G401.6 (cell line): ENCODE measurements at regions not wholly inside any gene's neighbourhood (a gene's known extent, or its start where the extent isn't known, plus 50 kb on each side); places are given as distances from the start of the nearest gene placed in this dataset.

Experiments
- FAIRE-seq: peaks from 2 replicates; lab custom pipeline; 2012; peaks lifted over from hg19 to GRCh38; lab: Jason Lieb, UNC

DNA sequence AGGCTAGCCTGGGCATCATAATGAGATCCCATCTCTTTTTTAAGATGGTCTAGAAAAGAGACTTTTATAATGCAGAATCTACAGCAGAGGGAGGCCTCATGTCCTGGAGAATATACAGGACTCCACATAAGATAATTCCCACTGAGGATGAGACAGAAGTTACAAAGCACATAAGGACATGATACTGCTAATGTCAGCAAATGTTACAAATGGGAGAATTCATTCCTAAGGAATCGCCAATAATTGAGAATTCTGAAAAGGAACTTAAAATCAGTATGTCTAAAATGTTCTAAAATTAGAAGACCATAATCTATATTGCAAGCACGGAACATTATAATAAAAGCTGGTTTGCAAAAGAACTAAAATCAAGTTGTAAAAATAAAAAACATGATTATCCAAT lies 131.6 kb upstream of the PKDCC start:
- FAIRE-seq: no peak

DNA sequence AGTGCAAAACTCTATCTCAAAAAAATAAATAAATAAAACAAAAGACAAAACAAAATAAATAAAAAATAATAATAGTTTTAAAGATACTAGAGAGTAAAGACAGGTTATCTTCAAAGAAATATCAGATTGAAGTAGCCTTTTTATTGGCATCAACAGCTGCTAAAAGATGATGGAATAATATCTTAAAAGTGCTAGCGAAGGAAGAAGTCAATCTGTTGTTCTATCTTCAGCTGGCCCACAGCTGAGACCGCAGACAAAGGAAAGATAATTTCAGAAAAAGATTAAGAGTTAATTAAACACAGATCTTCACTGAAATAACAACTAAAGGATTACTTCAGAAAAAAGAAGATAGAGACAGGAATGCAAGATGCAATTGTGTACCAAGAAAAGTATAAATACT lies 130.2 kb upstream of the PKDCC start:
- FAIRE-seq: no peak

DNA sequence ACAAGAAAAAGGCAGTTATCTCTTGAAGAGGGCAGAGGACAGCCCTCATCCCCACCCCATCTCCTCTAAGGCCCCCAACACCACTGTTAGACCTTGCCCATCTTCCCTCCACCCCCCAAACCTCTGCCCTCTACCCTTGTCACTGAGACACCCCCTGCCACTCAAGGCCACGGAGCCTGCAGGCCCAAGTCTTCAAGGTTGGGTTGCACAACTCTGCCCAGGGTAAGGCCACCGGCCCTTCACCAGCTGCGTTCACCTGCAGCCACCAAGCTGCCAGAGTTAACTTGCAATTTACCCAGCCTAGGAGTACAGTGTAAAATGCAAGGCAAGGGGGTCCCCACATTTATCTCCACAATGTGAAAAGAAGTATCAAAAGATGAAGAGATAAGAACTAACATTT lies 128.7 kb upstream of the PKDCC start:
- no peak for FAIRE-seq

DNA sequence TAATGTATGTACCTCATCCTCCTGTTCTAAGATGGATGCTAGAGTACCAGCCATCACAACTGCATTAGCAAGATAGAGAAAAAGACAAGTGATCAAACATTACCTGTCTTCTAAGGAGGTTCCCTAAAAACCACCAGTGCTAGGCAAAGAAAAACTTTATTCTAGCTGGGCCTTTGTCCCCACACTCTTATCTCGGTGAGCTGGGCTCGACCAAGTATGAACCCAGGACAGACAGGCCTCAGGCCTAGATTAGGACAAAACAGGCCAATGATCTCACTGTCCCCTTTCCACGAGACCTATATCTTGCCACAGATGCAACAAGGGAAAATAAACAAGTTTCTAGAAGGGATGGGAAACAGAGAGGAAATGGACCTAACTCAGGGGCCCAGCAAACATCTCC lies 127.6 kb upstream of the PKDCC start:
- FAIRE-seq: no peak

DNA sequence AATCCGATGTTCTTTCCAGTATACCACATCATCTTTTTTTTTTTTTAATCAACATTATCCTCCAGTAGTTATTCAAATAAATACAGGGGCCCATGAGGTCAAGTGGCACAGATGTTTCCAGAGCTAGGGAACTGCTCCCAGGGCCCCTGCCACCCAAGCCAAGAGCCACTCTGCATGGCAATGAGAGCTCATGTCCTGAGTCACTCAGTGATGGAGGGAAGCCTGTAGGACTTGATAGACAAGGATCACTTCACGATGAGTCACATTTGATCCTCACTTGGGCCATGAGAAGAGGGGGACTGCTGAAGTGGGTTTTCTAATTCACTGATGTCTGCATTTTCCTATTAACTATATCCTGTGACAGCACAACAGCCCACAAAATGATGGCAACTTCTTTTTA lies 127.0 kb upstream of the PKDCC start:
- FAIRE-seq: no peak

DNA sequence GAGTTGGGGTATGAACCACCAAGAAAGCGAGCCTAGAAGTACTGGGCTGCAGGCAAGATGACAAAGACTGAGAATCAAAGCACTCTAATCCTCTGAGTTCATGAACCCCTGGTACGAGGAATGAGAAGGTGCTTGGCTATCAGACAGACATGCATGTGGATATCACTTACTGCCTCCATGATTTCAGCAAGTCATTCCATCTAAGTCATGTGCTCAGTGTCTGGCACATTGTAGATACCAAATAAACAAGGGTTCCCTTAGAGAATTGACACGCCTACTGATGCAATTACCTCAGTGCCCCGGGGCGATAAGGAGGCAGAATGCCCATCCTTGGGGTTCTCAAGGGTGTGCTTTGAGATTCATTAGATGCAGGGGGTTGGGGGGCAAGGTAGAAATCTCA lies 125.6 kb upstream of the PKDCC start:
- FAIRE-seq: no peak

DNA sequence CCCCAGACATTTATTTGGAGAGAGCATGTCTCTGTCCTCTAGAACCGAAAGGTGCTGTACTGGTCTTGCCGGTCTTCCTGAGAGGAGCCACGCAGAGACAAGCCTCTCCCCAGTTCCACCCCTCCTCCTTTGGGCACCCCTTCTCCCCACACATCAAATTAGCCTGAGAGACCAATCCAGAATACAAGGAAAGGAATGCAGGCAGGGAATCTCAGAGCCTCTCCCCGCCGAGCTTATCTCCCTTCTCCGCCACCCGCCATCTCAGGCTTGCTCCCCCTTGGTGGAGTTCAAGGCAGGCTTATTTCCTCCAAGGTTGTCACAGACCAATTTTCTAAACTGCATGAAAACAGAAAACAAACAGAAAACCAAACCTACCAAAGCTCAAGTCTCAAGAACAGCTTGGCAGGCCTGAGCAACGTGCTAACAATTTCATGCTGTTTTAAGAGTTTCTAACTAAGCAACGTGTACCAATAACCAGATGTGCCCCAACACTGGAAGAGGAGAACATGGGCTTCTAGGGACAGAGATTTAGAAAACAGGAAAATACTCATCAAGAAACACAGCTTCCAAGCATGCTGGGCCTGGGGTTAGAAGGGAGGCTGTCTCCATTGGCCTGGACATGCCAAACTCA lies 124.5 kb upstream of the PKDCC start:
- no peak for FAIRE-seq

DNA sequence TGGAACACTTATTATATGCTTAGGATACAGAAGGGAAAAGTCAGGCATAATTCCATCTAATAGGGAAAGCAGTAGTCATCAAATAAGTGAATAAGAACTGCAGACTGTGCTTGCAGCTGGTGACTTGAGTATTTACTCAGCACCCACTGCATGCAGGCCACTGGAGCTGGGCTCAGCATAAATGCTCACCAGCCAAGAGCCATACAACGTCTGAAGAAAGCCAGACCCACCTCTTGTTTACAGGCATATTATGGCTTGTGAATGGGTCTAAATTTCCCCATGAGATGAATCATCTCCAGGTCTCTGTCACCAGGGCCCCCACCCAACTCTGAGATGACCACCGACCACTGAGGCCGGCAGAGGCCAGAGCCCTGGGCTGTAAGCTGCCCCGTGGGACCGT lies 123.8 kb upstream of the PKDCC start:
- no peak for FAIRE-seq

DNA sequence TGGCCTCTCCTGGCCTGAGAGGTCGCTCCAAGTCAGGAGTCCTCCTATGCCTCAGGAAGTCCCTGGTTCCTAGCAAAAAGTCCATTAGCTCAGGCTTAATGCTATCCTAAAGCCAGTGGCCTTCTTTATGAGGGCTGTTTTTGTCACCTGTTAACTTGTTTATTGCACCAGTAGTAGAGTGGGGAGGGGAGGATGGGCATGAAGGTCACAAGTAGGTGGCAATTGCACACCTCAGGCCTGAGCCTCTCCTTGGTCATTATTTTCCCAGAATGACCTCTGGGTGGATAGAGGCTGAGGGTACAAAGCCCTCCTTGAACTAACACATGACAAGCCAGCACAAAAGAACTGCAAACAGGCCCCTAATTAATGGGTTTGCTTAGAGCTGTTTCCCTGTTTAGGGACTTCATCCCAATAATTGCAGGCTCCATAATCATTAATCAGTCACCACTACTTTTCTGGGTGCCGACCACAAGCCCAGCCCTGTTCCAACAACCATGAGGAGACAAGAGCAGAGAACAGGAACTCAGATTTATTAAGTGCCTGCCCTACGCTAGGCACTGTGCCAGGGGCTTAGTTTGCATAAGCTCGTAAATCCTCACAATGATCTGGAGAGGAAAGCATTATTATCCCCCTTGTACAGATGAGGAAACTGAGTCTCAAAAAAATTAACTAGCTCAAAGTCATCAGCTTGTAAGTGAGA lies 123.0 kb upstream of the PKDCC start:
- no peak for FAIRE-seq

DNA sequence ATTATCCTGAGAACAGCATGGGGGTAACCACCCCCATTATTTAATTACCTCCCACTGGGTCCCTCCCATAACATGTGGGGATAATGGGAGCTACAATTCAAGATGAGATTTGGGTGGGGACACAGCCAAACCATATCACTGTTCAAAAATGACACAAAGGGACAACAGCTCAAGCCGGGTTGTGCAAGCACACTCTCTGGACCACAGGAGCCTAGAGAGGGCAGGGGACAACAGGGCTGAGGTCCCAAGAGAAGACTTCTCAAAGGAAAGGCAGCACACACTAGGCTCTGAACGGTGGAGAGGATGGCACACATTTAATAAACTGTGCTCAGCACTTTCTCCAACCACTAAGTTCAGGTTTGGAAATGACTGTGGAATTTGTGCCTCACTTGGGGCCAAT lies 122.1 kb upstream of the PKDCC start:
- no peak for FAIRE-seq

DNA sequence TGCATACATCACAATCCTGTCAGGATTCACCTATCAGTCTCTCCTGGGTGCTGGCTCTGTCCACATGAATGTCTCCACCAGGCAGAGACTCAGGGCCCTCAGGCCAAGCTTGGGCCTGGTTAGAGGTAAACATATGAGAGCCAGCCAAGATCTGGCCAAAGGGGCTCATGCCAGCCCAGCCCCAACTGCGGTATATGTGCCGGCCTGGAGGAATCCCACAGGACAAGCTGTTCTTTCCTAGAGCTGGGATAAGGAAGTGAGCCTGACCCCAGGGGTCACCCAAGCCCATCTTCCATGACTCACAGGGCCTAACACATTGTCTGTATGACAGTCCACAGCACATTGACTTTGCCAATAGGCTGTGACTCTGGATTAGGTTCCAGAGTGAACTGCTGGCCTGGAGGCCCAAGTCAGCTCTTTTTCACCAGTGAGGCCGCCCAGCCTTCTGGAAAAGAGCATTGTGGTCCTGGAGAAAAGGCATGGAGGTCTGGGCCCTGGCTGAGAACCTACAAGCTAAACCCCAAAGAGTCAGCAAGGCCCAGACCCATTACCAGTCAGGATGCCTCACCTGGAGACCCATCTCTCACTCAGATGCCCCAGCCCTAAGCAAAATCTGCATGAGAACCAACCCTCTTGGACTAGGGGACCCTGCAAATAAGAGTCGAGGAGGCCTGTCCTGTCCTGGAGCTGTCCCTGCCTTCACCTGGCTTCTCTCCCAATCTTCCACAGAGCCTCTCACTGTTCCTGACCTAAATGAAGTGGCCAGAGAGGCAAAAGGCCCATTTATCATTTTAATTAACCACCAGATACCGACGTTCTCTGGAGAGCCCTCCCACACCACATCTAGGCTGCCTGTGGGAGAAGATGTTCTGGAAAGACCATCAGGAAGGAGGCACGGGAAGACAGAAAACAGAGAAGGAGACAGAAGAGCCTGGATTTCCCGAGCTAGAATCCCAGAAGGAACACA lies 120.9 kb upstream of the PKDCC start:
- no peak for FAIRE-seq

DNA sequence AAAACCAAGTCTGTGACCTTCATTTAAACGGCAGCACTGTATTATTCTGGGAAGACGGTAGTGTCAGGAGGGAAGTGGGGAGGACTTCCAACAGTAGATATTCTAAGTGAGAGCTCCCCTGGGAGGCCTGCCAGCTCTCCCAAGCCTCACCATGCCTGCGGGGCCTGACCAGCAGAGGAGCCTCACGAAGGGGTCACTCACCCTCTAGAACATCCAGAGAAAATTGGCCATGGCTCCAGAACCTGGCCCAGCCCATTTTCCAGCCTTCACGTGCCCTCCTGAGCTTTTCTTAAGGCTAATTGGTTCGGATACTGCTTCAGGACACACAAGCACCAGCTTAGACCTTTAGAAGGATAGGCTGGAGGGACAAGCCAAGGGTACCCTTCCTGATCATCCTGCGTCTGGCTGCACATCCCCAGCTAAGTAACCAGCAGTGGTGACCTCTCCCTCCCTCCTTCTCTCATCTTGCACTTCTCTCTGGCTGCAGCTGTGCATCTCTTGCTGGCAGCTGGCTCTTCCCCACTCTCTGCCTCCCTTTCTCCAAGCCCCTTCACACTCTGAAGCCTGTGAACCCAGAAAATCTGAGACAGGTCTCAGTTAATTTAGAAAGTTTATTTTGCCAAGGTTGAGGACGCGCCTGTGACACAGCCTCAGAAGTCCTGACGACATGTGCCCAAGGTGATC lies 120.1 kb upstream of the PKDCC start:
- no peak for FAIRE-seq

DNA sequence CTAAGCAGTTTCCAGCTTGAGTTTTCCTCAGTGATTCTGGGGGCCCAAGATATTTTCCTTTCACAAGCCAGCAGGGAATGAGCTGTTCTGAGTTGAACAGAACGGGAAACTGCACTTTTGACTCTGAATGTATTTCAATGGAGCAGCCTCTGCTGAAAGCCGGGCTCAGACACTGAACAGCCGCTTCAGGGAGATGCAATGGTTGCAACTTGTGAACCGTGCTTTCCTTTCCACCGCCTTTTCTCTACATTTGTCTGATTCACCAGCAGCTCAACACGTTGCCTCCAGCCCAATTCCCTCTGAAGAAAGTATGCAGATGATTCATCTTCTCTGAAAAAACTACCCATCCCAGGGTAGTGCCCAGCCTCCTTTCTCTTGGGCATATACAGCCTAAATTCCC lies 119.3 kb upstream of the PKDCC start:
- no peak for FAIRE-seq

DNA sequence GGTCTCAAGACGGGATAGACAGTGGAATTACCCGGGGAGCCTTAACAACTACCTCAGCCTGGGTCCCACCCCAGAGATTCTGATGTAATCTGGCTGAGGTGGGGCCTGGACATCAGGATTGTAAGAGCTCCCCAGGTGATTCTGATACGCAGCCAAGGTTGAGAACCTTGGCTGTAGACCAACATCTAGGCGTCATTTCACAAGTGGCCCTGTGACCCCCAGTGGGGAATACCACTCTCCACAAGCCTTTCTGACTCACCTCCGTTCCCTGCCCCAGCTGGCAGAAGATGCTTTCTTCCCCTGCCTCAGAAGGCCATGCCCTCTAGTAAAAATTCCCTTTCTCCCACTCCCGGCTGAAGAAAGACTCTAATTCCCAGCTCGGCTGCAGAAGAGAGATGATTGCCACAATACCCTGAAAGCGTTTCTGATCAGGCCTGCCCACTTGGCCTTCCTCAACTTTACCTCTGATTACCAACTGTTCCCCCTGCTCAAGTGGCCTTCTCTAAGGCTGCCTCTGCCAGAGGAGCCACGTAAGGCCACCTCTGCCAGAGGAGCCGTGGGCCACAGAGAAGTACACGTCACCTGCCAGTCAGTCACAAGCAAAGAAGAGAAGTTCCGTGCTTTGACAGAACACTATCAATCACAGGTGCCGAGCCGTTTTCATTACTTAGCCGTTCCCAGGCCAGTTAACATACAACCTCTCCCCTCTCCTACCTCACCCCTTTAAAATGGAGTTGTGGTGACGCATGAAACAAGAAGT lies 116.8 kb upstream of the PKDCC start:
- FAIRE-seq: no peak

DNA sequence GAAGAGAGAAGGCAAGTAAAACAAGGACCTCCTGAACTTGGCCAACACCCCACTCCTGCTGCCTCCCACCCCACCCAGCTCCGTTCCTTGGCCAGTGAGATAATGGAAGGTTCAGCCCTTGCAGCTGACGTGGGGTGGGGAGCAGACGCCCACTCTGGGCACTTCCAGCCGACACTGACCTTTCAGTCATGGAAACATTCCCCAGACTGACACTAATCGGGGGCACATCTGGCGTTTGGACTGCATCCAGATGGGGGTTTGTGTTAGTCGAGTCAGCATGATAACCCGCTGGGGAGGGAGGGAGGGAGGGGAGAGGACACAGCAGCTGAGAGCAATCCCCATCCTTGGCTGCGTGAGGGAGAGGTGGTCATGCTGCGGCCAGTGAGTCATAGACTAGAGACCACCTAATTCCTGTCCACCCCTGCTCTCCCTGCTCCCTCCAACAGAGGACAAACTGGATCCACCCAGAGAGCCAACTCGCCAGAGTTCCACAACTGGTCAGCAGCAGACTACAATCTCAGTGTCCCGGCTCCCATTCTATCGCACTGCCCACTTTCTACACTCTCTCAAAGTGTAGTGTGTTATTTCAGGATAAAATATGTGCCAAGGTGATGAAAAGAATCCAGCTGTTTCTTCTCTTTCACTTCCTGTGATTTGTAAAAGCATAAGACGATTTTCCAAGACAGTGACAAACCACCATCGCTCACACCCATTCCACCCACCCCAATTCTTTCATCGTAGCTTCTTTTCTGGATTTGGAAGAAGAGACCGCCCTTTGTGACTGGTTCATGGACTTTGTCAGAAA lies 115.4 kb upstream of the PKDCC start:
- no peak for FAIRE-seq

DNA sequence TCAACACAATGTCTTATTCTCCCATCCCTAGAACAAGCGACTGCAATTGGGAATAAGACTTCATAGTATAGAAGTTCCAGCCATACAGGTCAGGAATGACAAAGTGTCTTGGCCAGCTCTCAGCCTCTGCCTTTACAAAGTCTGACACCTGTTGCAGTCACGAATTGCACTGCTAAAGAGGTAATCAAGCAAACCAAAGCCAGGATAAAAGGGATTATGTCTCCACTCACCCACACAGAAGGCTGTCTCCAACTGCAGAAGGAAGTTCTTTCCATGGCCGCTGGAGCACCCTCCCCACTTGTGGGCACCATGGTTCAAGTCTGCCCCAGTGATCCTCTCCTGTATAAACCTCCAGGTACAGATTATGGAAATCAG lies 114.8 kb upstream of the PKDCC start:
- no peak for FAIRE-seq

DNA sequence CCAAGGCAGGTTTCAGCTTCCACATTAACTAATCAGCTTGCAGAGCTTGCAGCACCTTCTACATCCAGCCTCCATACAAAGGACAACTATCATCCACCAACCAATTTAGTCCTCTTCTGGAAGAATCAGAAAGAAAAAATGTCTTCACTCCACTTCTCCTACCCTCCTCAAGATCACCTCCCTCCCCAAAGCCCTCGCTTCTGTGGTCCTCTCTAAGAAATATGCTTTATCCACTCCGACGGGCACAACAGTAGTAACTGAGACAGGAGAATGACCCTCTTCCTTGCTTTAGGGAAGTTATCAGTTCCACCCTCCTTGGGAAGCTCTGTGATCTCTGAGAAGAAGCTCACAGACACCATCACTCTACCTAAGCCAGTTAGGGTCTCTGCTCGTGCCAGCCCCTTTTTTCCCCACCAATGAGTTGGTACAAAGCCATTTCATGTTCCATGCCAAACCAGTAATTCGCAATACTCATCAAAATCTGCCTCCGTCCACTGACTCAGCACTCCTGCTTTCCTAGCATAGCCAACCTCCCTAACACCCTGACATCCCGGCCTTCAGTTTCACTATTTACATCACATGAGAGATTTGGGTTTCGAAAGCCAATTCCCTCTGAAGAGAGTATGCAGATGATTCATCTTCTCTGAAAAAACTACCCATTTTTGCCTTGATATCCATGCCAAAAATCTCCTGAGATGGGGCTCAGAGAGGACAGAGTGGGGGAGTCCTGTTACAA lies 114.1 kb upstream of the PKDCC start:
- FAIRE-seq: no peak

DNA sequence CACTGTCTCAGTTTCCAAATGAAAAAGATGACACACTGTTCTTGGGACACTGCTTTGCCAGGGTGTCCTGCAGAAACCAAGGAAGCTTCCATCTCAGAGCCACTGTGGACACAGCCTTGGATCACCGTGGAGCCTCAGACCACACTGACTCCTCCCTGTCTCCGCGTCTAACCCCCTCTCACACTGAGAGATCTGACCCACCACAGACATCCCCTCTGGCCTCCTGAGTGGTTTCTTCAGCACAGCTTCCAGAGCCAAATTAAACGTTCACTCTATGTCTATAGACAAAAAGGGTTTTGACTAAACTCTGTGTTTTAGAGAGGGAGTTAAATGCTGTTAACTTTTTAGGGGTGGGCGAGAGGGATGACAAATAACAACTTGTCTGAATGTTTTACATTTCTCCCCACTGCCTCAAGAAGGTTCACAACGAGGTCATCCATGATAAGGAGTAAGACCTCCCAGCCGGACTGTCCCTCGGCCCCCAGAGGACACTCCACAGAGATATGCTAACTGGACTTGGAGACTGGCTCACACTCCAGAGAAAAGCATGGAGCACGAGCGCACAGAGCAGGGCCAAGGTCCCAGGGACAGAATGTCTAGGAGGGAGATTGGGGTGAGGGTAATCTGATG lies 113.4 kb upstream of the PKDCC start:
- no peak for FAIRE-seq

DNA sequence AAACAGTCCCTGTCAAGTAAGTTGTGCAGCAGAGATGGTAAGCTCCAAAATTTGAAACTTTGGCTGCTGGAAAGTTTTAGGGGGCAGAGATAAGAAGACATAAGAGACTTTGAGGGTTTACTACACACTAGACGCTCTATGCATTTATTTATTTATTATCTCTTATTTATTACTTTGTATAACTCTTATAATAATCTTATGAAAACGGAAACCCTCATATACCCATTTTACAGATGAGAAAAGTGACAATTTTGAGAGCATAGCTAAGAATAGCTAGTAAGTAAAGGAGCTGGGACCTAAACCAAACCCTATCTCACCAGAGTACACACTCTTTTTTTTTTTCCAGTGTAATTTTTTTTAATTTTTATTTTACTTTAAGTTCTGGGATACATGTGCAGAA lies 112.8 kb upstream of the PKDCC start:
- no peak for FAIRE-seq

DNA sequence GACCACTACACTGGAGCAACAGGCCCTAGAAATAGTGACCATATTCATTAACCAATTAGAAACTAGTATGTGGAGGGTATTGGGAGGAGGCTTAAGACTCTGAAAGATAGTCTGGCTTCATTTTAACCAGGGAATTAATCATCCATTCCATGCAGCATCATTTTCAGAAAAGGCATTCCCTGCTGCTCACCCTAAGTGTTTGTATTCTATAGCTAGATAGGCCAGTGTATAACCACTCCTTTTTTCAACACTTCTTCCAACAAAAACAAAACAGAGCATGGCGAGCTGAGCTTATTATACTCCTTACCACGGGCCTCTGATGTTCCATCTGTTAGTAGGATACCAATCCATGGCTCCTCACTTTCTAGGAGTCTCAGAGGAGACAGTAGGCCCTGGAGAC lies 112.0 kb upstream of the PKDCC start:
- FAIRE-seq: no peak
